HG03457 (cell line): ENCODE measurements at regions not wholly inside any gene's neighbourhood (a gene's known extent, or its start where the extent isn't known, plus 50 kb on each side); places are given as distances from the start of the nearest gene placed in this dataset.

ENCODE experiments used
- ATAC-seq: cut with Tn5 transposase; IDR thresholded peaks from one replicate; pipeline ENCODE4 v1.9.1; 2021; ENCODE audit warnings: moderate number of reproducible peaks; ENCODE audit not compliant: unreplicated experiment

GRCh38 chr2:122999258-122999657 lies 1025.8 kb upstream of the CNTNAP5 start:
- no peak for ATAC-seq

- no peak for ATAC-seq
These were observed 1025.3 kb upstream of the CNTNAP5 start for GRCh38 chr2:122999821-123000220.

GRCh38 chr2:123002660-123003248 lies 1022.3 kb upstream of the CNTNAP5 start:
- ATAC-seq = no peak

DNA sequence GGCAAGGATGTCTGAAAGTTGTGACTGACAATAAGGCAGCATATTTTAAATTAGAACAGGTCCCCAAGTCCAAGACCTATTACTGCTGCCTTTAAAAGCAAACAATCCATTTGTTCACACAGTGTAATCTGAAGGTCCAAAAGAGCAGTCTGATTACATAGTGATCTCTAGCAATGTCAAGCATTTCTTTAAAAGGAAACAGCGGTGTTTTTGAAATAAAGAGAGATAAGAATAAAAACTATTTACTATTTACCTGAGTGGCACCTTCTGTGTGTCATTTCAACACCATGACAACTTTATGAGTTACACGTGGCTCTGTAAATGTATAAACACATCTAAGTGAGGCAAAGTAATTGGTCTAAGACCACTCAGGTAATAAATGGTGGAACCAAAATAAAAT lies 1009.9 kb upstream of the CNTNAP5 start:
- ATAC-seq = no peak

DNA sequence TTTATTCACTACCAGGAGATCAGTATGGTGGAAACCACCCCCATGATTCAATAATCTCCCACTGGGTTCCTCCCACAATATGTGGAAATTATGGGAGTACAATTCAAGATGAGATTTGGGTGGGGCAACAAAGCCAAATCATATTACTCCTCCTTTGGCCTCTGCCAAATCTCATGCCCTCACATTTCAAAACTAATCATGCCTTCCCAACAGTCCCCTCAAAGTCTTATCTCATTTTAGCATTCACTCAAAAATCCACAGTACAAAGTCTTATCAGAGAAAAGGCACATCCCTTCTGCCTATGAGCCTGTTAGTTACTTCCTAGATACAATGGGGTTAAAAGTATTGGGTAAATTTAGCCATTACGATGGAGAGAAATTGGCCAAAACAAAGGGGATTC lies 989.5 kb upstream of the CNTNAP5 start:
- ATAC-seq = no peak

GRCh38 chr2:123036300-123036699 lies 988.8 kb upstream of the CNTNAP5 start:
- ATAC-seq = no peak

GRCh38 chr2:123040506-123040905 lies 984.6 kb upstream of the CNTNAP5 start:
- ATAC-seq = no peak

DNA sequence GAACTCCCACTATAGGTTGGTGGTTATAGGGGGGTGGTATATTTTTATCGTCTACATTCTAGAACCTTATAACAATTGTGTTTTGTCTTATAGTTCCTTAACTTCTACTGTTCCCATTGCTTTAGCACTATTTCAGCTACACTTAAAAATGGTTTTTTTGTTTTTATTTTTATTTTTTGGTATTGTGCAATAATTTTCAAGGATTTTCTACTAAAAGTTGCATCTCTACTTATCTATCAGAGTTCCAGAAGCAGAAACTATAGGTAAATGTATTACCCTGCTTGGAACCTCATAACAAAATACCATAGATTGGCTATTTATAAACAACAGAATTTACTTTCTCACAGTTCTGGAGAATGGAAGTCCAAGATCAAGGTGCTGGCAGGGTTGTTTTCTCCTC lies 981.6 kb upstream of the CNTNAP5 start:
- ATAC-seq = no peak

- no peak for ATAC-seq
These were observed 979.4 kb upstream of the CNTNAP5 start for GRCh38 chr2:123045713-123046112.

- ATAC-seq = no peak
These were observed 977.9 kb upstream of the CNTNAP5 start for GRCh38 chr2:123047186-123047585.

- ATAC-seq = no peak
These were observed 974.0 kb upstream of the CNTNAP5 start for GRCh38 chr2:123051136-123051535.

DNA sequence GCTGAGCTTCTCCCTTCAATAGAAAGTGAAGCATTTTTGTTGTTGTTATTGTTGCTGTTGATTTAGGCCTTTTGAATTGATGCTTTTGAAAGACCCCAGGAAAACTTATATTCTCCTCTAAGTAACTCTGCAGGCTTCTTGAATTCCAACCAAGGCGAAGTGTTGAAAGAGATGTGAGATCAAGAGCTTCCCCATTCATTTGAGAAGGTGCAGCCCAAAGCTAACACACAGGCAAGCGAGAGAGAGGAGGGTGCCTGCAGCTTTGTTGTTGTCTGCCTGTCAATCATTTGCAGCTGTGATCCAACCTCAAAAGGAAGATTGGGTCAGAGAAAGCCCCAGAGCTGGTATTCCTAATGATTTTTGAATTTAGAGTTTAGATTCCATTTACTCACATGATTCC lies 963.6 kb upstream of the CNTNAP5 start:
- ATAC-seq = no peak

DNA sequence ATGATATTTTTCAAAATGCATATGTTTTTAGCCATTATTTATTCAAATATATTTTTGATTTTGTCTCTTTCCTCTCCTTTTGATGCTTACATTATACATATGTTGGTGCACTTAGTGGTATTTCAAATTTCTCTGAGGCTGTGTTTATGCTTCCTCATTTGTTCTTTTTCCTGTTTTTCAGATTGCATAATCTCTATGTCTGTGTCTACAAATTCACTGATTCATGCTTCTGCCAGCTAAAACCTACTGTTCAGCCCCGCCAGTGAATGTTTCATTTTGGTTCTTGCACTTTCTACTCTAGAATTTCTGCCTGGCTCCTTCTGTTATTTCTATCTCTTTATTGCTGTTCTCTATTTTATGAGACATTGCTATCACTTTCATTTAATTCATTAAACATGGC lies 951.7 kb upstream of the CNTNAP5 start:
- no peak for ATAC-seq

GRCh38 chr2:123073956-123074355 lies 951.1 kb upstream of the CNTNAP5 start:
- no peak for ATAC-seq

DNA sequence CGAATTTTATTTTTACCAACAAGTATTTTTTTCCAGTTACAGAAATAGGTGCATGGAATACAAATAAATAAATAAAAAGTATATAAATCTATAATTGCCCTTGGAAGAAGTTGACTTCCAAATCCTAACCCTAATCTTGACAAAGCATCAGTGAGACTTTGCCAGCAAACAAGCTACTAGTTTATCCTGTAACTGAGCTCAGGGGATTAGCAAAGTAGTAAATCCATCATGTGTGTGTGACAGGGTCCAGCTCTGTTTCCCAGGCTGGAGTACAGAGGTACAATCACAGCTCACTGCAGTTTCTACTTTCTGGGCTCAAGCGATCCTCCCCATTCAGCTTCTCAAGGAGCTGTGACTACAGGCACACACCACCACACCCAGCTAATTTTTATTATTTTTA lies 948.0 kb upstream of the CNTNAP5 start:
- ATAC-seq = no peak

DNA sequence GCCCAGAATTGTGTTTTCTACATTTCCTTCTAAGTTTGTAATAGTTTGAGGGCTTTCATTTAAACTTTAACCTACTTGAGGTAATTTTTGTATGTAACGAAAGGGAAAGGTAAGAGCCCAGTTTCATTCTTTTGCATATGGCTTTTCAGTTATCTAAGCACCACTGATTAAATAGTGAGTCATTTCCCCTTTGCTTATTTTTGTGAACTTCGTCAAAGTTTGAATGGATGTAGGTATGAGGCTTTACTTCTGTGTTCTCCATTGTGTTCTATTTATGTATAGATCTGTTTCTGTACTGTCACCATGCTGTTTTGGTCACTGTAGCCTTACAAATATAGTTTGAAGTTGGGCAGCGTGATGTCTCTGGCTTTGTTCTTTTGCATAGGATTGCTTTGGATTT lies 944.8 kb upstream of the CNTNAP5 start:
- peak; percentile 77 for ATAC-seq

- ATAC-seq = no peak
These were observed 939.6 kb upstream of the CNTNAP5 start for GRCh38 chr2:123085484-123085883.

DNA sequence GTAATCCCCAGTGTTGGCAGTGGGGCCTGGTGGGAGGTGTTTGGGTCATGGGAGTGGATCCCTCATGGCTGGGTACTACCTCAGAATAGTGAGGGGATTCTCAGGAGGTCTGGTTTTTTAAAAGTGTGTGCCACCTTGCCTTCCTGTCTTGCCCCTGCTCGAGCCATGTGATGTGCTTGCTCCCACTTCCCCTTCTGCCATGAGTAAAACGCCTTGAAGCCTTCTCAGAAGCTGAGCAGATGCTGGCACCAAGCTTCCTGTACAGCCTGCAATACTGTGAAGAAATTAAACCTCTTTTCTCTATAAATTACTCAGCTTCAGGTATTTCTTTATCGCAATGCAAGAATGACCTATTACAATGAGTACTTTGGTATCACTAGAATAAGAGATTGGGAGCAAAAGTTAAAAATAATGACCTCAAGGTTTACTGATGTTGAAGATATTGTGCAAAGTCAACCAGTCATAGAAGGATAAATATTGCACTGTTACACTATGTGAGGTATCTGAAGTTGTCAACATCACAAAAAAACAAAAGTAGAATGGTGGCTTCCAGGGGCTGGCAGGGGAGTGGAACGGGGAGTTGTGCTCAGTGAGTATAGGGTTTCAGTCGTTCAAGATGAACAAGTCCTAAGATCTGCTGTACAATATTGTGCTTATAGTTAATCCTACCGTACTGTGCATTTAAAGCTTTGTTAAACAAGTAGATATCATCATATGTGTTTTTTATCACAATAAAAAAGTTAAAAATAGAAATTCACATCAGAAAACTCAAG lies 938.3 kb upstream of the CNTNAP5 start:
- no peak for ATAC-seq

DNA sequence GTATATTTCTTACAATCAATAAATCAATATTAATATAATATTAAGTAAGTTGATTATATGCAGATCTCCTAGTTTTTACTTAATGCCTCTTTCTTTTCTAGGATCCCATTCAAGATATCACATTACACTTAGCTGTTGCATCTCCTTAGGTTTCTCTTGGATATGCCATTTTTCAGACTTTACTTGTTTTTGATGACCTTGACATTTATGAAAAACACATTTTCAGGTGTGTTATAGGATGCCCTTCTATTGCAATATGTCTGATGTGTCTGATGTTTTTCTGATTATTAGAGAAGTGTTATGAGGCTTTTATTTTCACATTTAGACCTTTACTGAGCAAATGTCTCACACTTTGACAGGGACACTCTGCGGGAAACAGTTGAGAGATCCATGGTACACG lies 933.6 kb upstream of the CNTNAP5 start:
- no peak for ATAC-seq

DNA sequence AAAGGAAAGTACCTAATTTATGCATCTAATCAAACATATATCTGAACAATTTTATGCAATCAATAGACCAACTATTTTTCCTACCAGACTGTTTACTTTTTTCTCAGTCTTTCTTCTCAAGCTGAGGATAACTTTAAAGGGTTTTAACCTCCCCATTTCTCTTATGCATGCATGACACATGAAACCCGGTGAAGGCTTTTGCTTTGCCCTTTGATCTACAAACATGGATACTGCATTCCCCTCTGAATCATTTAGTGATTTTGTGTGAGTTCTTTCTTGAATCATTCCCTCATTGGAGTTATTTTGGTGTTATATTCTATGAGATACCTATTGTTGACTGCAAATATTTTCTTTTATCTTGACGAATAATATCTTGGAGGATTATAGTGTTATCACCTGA lies 931.9 kb upstream of the CNTNAP5 start:
- ATAC-seq = no peak

DNA sequence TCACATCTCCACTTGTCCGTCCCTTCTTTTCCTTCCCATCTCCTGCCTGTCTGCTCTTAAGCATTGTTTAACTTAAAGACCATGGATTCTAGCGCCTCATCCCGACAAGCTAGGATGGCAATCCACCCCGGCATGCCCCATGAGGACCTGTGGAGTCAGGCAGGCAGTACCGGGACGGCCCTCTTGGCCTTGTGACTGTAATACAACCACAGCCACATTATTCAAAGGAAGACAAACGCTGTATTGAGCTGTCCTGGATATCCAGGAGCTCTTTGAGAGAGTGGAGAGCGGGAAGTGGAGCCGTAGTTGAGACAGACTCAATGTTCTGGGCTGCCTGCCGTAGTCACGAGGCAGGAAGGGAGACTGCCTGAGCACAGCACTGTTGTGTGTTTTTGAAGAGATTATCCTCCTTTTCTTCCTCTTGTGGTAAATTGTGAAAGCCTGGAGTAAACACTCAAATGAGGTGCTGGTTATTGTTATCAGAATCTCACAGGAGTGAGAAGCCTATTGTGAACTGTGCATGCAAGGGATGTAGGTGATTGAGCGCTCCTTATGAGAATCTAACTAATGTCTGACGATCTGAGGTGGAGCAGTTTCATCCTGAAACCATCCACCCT lies 929.8 kb upstream of the CNTNAP5 start:
- no peak for ATAC-seq

DNA sequence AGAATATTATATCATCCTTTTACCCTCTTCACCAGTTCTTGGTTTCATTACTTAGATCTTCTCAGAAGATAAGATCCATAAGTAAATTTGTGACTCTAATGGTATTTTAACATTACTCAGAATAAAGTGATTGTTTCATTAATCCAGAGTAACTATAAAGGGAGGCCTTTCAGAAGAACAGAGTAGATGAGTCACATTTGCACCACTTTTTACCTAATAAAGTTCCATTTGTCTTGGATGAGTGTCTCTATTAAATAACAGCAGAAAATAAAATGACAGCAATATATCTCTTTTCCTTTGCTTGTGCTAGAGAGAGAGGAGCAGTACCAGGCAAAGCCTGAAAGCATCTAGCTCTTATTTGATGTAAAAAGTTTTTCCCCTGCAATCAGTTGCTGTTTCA lies 926.5 kb upstream of the CNTNAP5 start:
- no peak for ATAC-seq
